Epithelial cell of esophagus (primary cell): ENCODE measurements at regions not wholly inside any gene's neighbourhood (a gene's known extent, or its start where the extent isn't known, plus 50 kb on each side); places are given as distances from the start of the nearest gene placed in this dataset.

Experiments
- DNase-seq: peaks from one replicate; pipeline ENCODE4 v3.0.0; 2010; ENCODE audit warnings: low read depth
- H3K4me3 ChIP-seq: 2 replicates; pipeline ENCODE4 v1.5.1; 2011; ENCODE audit warnings: mild to moderate bottlenecking, low read length, control low read depth
- TF ChIP-seq, protein P1 (sequence below): IDR thresholded peaks from 2 replicates; pipeline ENCODE4 v1.5.1; 2011; ENCODE audit warnings: low read depth, mild to moderate bottlenecking, low read length, control low read depth, inconsistent platforms; ENCODE audit not compliant: insufficient read depth; ENCODE audit errors: missing control alignments

DNA sequence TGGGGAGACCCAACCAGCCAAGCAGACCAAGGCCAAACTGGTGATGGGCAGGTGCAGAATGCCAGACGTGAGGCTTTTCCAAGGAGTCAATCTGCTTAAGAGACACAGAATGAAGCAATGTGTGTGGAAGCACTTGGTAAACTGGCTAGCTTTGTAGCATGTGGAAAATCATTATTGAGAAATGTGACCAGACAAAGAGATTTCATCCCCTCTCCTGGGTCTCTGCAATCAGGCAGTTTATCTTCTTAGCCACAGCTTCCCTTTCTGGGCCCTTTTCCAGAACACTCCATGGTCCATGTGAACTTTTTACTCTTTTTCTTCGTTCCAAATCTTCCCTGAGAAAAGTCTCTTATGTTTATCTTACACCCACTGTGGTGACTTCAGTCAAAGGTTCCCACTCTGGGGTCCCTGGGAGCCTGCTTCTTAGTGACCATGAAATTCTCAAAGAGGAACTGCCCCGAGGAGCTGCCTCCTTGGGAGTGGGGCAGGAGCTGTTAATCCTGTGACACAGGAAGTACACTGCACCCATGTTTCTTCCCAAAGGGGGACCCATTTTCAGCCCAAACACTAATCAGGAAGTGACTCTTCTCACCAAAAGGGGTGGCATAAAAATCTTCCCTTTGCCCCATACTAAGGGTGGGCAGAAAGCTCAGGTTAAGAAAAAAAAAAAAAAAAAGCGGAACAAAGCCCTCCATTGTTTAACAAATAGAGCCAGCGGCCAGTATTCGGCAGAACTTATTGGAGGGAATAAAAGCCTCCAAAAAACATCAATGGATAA, 346.2 kb upstream of the ASIC2 start:
- TF ChIP-seq, protein P1, sequence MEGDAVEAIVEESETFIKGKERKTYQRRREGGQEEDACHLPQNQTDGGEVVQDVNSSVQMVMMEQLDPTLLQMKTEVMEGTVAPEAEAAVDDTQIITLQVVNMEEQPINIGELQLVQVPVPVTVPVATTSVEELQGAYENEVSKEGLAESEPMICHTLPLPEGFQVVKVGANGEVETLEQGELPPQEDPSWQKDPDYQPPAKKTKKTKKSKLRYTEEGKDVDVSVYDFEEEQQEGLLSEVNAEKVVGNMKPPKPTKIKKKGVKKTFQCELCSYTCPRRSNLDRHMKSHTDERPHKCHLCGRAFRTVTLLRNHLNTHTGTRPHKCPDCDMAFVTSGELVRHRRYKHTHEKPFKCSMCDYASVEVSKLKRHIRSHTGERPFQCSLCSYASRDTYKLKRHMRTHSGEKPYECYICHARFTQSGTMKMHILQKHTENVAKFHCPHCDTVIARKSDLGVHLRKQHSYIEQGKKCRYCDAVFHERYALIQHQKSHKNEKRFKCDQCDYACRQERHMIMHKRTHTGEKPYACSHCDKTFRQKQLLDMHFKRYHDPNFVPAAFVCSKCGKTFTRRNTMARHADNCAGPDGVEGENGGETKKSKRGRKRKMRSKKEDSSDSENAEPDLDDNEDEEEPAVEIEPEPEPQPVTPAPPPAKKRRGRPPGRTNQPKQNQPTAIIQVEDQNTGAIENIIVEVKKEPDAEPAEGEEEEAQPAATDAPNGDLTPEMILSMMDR = no peak
- no peak overlapping the region for H3K4me3 ChIP-seq
- DNase-seq = no peak

GRCh38 chr17:33640629-33641028, 347.5 kb upstream of the ASIC2 start:
- TF ChIP-seq, protein P1 = no peak
- no peak for DNase-seq
- H3K4me3 ChIP-seq = no peak overlapping the region

GRCh38 chr17:33642002-33642401, 348.9 kb upstream of the ASIC2 start:
- no peak overlapping the region for H3K4me3 ChIP-seq
- no peak for DNase-seq
- TF ChIP-seq, protein P1 = no peak

GRCh38 chr17:33647956-33648355, 354.9 kb upstream of the ASIC2 start:
- no peak overlapping the region for H3K4me3 ChIP-seq
- DNase-seq = peak; percentile 38
- TF ChIP-seq, protein P1 = peak; percentile 47

DNA sequence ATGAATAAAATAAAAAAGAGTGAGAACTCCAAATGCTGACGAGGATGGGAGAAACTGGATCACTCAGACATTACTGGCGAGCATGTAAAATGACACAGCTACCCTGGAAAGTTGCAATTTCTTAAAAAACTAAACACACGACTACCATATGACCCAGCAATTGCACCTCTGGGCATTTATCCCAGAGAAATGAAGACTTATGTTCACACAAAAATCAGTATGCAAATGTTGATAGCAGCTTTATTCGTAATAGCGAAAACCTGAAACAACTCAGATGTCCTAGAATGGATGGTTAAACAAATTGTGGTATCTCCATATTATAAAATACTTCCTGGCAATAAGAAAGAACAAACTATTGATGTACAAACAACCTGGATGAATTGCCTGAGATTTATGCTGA, 357.2 kb upstream of the ASIC2 start:
- H3K4me3 ChIP-seq = no peak overlapping the region
- TF ChIP-seq, protein P1 = no peak
- no peak for DNase-seq

DNA sequence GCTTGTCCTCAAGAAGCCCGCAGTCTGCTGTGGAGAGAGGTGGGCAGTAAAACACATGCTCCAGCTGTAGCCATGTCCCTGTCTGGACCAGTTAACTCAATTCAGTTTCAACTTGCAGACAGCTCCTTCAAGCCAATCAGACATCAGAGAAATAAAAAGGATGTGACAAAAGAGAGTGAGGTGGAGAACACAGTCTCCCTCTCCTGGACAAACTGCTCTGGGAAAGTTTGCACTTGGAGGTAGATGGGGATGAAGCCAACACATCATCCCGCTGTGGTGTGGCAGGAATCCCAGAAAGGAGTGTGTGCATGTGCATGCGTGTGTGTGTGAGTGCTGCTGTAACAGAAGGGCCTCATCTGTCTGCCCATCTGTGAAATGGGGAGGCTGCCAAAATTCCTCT, 358.6 kb upstream of the ASIC2 start:
- H3K4me3 ChIP-seq = no peak overlapping the region
- TF ChIP-seq, protein P1 = peak; percentile 7
- peak; percentile 9 for DNase-seq
